ENCODE measurements at regions not wholly inside any gene's neighbourhood (a gene's known extent, or its start where the extent isn't known, plus 50 kb on each side); places are given as distances from the start of the nearest gene placed in this dataset.
"Not testable (repeated sequence)": the region's sequence is repeated elsewhere in the genome, so short reads cannot be mapped to it uniquely, and the experiment has no call there.

GRCh38 chr1:143714913-143715312 lies 256.9 kb downstream of the FAM72C start:
- not testable (repeated sequence) for TF ChIP-seq CTCF (conservative IDR thresholded peaks at IDR 0.05; ENCODE audit: low read depth in 2 of 2); JUNB (IDR thresholded peaks at IDR 0.05; ENCODE audit: unreplicated experiment); ETS1 (IDR thresholded peaks at IDR 0.05); EZH2phosphoT487 (IDR thresholded peaks at IDR 0.05; ENCODE audit: unreplicated experiment); CREB1 (CRISPR knock-in tag; IDR thresholded peaks at IDR 0.05; ENCODE audit: low read depth); POLR2AphosphoS5 (IDR thresholded peaks at IDR 0.05; ENCODE audit: low read depth); EZH2 (IDR thresholded peaks at IDR 0.05; ENCODE audit: low read depth, unreplicated experiment); ZNF114 (CRISPR knock-in tag; IDR thresholded peaks at IDR 0.05); REST (IDR thresholded peaks at IDR 0.05; ENCODE audit: unreplicated experiment)

All from GM23338 (cell line).